SH-SY5Y (cell line): ENCODE measurements at regions not wholly inside any gene's neighbourhood (a gene's known extent, or its start where the extent isn't known, plus 50 kb on each side); places are given as distances from the start of the nearest gene placed in this dataset.

ENCODE experiments used
- GATA2 ChIP-seq: IDR thresholded peaks from 2 replicates; pipeline ENCODE4 v1.6.1; 2011; ENCODE audit warnings: mild to moderate bottlenecking, low read depth, low read length
- GATA3 ChIP-seq: IDR thresholded peaks from 2 replicates; pipeline ENCODE4 v1.6.1; 2011; ENCODE audit warnings: low read depth, mild to moderate bottlenecking, low read length, moderate library complexity

- TF ChIP-seq GATA2: no peak
- no peak for TF ChIP-seq GATA3
Measured at GRCh38 chr3:7962301-7962700, 539.3 kb upstream of the LMCD1 start.
